Esophagus (tissue), 2 donors: ENCODE measurements at regions not wholly inside any gene's neighbourhood (a gene's known extent, or its start where the extent isn't known, plus 50 kb on each side); places are given as distances from the start of the nearest gene placed in this dataset.
"Not testable (repeated sequence)": the region's sequence is repeated elsewhere in the genome, so short reads cannot be mapped to it uniquely, and the experiment has no call there.

Experiments used
- H3K27ac ChIP-seq, 2 donors: one replicate each; pipeline ENCODE4 v1.5.1; 2013; ENCODE audit warnings: low read depth in 2 of 2, mild to moderate bottlenecking in 2 of 2, inconsistent platforms in 1 of 2, low read length in 1 of 2, moderate library complexity in 1 of 2
- H3K27me3 ChIP-seq, 2 donors: one replicate each; pipeline ENCODE4 v1.6.1; 2013; ENCODE audit warnings: low read length in 2 of 2, control low read depth in 1 of 2, mild to moderate bottlenecking in 1 of 2; ENCODE audit not compliant: insufficient read depth in 2 of 2, control insufficient read depth in 1 of 2
- H3K36me3 ChIP-seq, 2 donors: one replicate each; pipeline ENCODE4 v1.6.1; 2013; ENCODE audit warnings: low read length in 1 of 2; ENCODE audit not compliant: control insufficient read depth in 2 of 2, insufficient read depth in 2 of 2
- H3K4me1 ChIP-seq, 2 donors: one replicate each; pipeline ENCODE4 v1.6.1; 2013; ENCODE audit warnings: low read length in 1 of 2; ENCODE audit not compliant: control insufficient read depth in 2 of 2, insufficient read depth in 2 of 2
- H3K4me3 ChIP-seq, 2 donors: one replicate each; pipeline ENCODE4 v1.5.1; 2013; ENCODE audit warnings: low read length in 2 of 2, mild to moderate bottlenecking in 2 of 2, low read depth in 1 of 2, moderate library complexity in 1 of 2
- H3K9me3 ChIP-seq, 2 donors: one replicate each; pipeline ENCODE4 v1.6.1; 2013; ENCODE audit warnings: mild to moderate bottlenecking in 2 of 2, low read depth in 1 of 2, low read length in 1 of 2, moderate library complexity in 1 of 2; ENCODE audit not compliant: control insufficient read depth in 2 of 2, insufficient read depth in 1 of 2
- WGBS, 2 donors: extraction: QIAGEN DNeasy Blood & Tissue Kit; methylation state at CpG; one replicate each; pipeline ENCODE4 v1.1.7; 2013; 5-methylcytosine and 5-hydroxymethylcytosine counted together
- donor health status: healthy with polysubstance abuse.
- donor health status: Bipolar disorder and iron deficiency.

DNA sequence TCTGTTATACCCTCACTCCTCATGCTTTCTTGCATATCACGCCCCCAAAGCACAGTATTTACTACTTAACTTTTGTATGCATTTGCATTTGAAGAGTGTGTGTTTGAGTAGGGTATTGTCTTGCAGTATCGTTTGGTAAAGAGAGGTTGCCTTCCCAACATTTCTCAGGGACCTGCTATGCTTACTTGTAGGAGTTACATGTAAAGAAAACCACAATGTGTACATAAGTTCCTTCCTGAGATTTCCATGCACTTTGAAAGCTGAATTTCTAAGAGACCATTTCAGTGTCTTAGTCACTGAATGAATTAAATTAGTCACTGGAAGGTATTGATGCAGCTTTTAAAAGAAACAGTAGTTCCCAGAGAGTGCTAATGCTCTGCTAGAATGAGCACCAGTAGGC, 159.3 kb upstream of the LAMA2 start:
- Histone ChIP-seq H3K9me3 (no peaks in the 10 kb centered on the region), H3K36me3 (no peaks in the 10 kb centered on the region), H3K4me3 (no peak overlapping the region), H3K27me3 (no peaks in the 10 kb centered on the region), H3K27ac (no peak overlapping the region), H3K4me1 (no peaks in the 10 kb centered on the region)
- 54 to 69% methylated on average over 2 of the region's 2 CpGs for WGBS, 2 donors

GRCh38 chr6:128720891-128721290, 162.0 kb upstream of the LAMA2 start:
- 86 to 87% methylated on average over 2 of the region's 2 CpGs for WGBS, 2 donors
- no peak overlapping the region for H3K4me3 ChIP-seq
- no peak overlapping the region for H3K27ac ChIP-seq
- H3K36me3 ChIP-seq, result no peaks in the 10 kb centered on the region
- H3K4me1 ChIP-seq, result peaks cover 0 to 2% of the 10 kb centered on the region in 2 donors
- no peaks in the 10 kb centered on the region for H3K27me3 ChIP-seq
- no peaks in the 10 kb centered on the region for H3K9me3 ChIP-seq

DNA sequence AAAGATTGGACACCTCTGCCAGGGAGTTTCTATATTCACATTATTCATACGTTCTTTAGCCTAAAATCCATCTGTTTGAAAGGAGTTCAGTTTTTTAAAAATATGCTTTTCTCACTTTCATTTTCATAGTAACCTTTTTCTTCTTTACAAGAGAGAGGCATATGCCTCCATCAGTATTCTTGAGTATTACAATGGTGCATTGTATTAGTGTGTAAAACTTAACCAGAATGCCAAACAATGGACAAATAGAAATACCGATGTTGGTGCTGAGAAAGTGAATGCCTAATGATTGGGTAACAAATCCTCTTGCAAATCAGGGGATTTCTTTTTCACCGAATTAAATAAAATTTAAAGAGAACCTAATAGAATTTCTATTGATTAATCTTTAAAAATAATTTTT, 163.2 kb upstream of the LAMA2 start:
- no peak overlapping the region for H3K4me3 ChIP-seq
- H3K9me3 ChIP-seq, result no peaks in the 10 kb centered on the region
- no peaks in the 10 kb centered on the region for H3K27me3 ChIP-seq
- H3K36me3 ChIP-seq, result no peaks in the 10 kb centered on the region
- no peak overlapping the region for H3K27ac ChIP-seq
- WGBS, 2 donors, result 85 to 89% methylated on average over 3 of the region's 3 CpGs
- peaks cover 0 to 2% of the 10 kb centered on the region in 2 donors for H3K4me1 ChIP-seq

GRCh38 chr6:128713461-128713860, 169.5 kb upstream of the LAMA2 start:
- H3K27me3 ChIP-seq, result no peaks in the 10 kb centered on the region
- 81 to 86% methylated on average over 2 of the region's 2 CpGs for WGBS, 2 donors
- peaks cover 0 to under 1% of the 10 kb centered on the region in 2 donors for H3K4me1 ChIP-seq
- no peak overlapping the region for H3K27ac ChIP-seq
- H3K36me3 ChIP-seq, result no peaks in the 10 kb centered on the region
- no peaks in the 10 kb centered on the region for H3K9me3 ChIP-seq
- no peak overlapping the region for H3K4me3 ChIP-seq

- H3K9me3 ChIP-seq, result no peaks in the 10 kb centered on the region
- no peak overlapping the region for H3K27ac ChIP-seq
- H3K4me1 ChIP-seq, result no peaks in the 10 kb centered on the region
- H3K27me3 ChIP-seq, result no peaks in the 10 kb centered on the region
- whole genome bisulfite sequencing, 2 donors, result 39 to 42% methylated on average over 1 of the region's 1 CpG
- no peak overlapping the region for H3K4me3 ChIP-seq
- no peaks in the 10 kb centered on the region for H3K36me3 ChIP-seq
Observed at GRCh38 chr6:128712898-128713297, 170.0 kb upstream of the LAMA2 start.

DNA sequence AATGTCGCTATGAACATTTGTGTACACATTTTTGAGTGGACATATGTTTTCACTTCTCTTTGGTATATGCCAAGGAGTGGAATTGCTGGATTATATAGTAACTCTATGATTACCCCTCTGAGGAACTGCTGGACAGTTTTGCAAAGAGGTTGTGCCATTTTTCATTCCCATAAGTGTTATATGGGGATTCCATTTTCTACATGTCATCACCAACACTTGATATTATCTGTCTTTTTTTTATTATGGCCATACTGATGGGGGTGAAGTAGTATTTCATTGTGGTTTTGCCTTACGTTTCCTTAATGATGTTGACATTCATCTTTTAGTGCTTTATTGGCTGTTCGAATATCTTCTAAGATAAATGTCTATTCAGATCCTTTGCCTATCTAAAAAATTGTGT, 171.8 kb upstream of the LAMA2 start:
- Histone ChIP-seq H3K4me1 (no peaks in the 10 kb centered on the region), H3K9me3 (no peaks in the 10 kb centered on the region)

GRCh38 chr6:128710315-128710714, 172.6 kb upstream of the LAMA2 start:
- 72 to 83% methylated on average over 2 of the region's 2 CpGs for WGBS, 2 donors

More for the DNA sequence above, 171.8 kb upstream of the LAMA2 start:
- WGBS, 2 donors, result 89 to 93% methylated on average over 3 of the region's 3 CpGs
- Histone ChIP-seq H3K36me3 (no peaks in the 10 kb centered on the region), H3K27ac (no peak overlapping the region), H3K27me3 (no peaks in the 10 kb centered on the region), H3K4me3 (no peak overlapping the region)

DNA sequence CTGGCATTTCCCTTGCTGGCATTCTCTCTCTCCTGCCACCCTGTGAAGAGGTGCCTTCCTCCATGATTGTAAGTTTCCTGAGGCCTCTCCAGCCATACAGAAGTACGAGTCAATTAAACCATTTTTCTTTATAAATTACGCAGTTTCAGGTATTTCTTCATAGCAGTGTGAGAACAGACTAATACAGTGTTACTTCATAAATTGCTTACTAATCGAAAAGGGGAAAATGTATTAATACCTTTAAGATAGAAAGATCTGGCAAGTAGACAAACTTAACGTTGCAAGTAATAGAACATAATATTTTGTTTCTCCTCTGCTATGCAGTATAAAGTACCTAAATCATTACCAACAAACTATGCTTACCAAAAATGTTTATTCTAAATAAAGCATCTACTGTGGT, 178.3 kb upstream of the LAMA2 start:
- 83 to 92% methylated on average over 4 of the region's 4 CpGs for WGBS, 2 donors
- H3K9me3 ChIP-seq, result no peaks in the 10 kb centered on the region

More at GRCh38 chr6:128710315-128710714, 172.6 kb upstream of the LAMA2 start:
- Histone ChIP-seq H3K9me3 (no peaks in the 10 kb centered on the region), H3K4me1 (no peaks in the 10 kb centered on the region), H3K36me3 (no peaks in the 10 kb centered on the region), H3K27ac (no peak overlapping the region), H3K4me3 (no peak overlapping the region), H3K27me3 (no peaks in the 10 kb centered on the region)

DNA sequence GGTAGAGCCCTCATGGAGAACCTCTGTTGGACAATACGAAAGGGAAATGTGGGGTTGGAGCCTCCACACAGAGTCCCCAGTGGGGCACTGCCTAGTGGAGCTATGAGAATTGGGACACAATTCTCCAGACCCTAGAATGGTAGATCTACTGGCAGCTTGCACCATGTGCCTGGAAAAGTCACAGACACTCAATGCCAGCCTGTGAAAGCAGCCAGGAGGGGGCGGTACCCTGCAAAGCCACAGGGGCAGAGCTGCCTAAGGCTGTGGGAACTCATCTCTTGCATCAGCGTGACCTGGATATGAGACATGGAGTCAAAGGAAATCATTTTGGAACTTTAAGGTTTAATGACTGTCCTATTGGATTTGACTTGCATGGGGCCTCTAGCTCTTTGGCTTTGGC, 179.1 kb upstream of the LAMA2 start:
- not testable (repeated sequence) for H3K27ac ChIP-seq, H3K9me3 ChIP-seq, H3K4me1 ChIP-seq, H3K4me3 ChIP-seq, H3K27me3 ChIP-seq, H3K36me3 ChIP-seq
- 87 to 95% methylated on average over 3 of the region's 3 CpGs for WGBS, 2 donors

More for the DNA sequence above, 178.3 kb upstream of the LAMA2 start:
- H3K4me3 ChIP-seq, result no peak overlapping the region
- no peaks in the 10 kb centered on the region for H3K27me3 ChIP-seq
- no peaks in the 10 kb centered on the region for H3K36me3 ChIP-seq
- H3K4me1 ChIP-seq, result no peaks in the 10 kb centered on the region
- H3K27ac ChIP-seq, result no peak overlapping the region

DNA sequence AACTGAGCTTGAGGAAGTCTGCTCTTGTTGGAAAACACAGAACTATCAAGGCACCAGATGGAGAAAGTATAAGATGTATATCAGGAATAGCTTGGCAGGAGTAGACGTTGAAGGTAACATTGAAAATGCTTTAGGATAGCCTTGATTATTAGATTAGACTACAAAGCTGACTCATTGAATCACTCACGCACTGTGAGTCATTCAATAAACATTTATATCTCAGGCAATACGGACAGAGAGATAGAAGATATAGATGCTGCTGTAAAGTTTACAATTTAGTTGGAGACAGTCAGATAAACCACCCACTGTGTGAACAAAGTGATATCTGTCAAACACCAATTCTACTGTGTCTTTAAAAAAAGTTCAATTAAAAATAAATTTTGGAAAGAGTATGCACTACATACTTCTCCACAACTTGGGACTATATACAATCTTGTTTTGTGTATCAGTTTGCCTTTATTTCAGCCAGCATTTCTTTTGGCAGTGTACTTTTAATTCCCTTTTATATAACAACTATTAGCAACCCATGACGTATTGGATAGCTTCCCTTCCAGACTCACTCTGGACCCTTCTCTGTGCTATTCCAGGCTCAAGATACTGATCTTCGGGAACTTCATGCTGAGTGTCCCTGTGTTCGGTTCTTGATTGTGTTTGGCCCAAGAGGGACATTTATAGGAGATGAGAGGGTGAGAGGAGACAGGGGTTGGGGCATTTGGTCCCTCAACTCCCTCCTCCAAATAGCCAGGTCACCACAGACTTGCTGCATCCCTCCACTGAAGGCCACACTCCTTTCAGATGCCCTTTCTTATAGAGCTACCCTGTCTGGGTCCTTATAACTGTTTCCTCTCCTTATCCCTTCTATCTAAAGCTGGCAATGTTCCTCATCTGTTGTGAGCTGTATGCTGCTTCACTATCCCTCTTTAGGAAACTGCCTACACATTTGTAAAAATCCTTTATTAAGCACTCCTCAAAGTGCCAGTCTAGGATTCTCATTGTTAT, 176.6 kb upstream of the PTPRK start:
- Histone ChIP-seq H3K27me3 (no peaks in the 10 kb centered on the region), H3K9me3 (no peaks in the 10 kb centered on the region), H3K4me1 (no peaks in the 10 kb centered on the region), H3K4me3 (no peak overlapping the region), H3K27ac (no peak overlapping the region), H3K36me3 (no peaks in the 10 kb centered on the region)
- WGBS, 2 donors, result 59 to 63% methylated on average over 6 of the region's 6 CpGs
